Stimulated activated naive CD8-positive, alpha-beta T cell treated with anti-CD3 and anti-CD28 coated beads, Interleukin-15, amount 100 ng/mL, for 72 hours (primary cell): ENCODE measurements at regions not wholly inside any gene's neighbourhood (a gene's known extent, or its start where the extent isn't known, plus 50 kb on each side); places are given as distances from the start of the nearest gene placed in this dataset.
"Not testable (repeated sequence)": the region's sequence is repeated elsewhere in the genome, so short reads cannot be mapped to it uniquely, and the experiment has no call there.

Experiments
- ATAC-seq: fragments of 150-1000 bp; cut with Tn5 transposase; 2 replicates; pipeline ENCODE4 v1.10.0; 2021; ENCODE audit warnings: mild to moderate bottlenecking, moderate library complexity
- DNase-seq, 2 donors: peaks; one replicate each; pipeline ENCODE4 v3.0.0; 2021 to 2022
- H3K27ac Mint-ChIP-seq, 2 donors: one replicate each; pipeline ENCODE4 v1.8.0; 2022; ENCODE audit warnings: mild to moderate bottlenecking in 2 of 2, mixed read lengths in 2 of 2, moderate library complexity in 2 of 2
- H3K27me3 Mint-ChIP-seq: one replicate; pipeline ENCODE4 v1.8.0; 2022; ENCODE audit warnings: mixed read lengths
- H3K4me1 Mint-ChIP-seq: one replicate; pipeline ENCODE4 v1.8.0; 2022; ENCODE audit warnings: mild to moderate bottlenecking, mixed read lengths
- H3K4me3 Mint-ChIP-seq, 2 donors: one replicate each; pipeline ENCODE4 v1.8.0; 2022; ENCODE audit warnings: mild to moderate bottlenecking in 2 of 2, mixed read lengths in 2 of 2, moderate library complexity in 1 of 2
- H3K9me3 Mint-ChIP-seq, 2 donors: one replicate each; pipeline ENCODE4 v1.8.0; 2022; ENCODE audit warnings: mixed read lengths in 2 of 2

GRCh38 chr22:22734395-22735272 lies 90.2 kb downstream of the GGTLC2 start:
- H3K27ac Mint-ChIP-seq, result peak overlapping the region; percentile 17 to 79
- ATAC-seq, H3K4me3 Mint-ChIP-seq, H3K4me1 Mint-ChIP-seq, H3K9me3 Mint-ChIP-seq, DNase-seq: not testable (repeated sequence)
- H3K27me3 Mint-ChIP-seq, result peaks cover 33% of the 10 kb centered on the region

GRCh38 chr22:22735276-22735675 lies 90.9 kb downstream of the GGTLC2 start:
- not testable (repeated sequence) for H3K4me3 Mint-ChIP-seq, H3K4me1 Mint-ChIP-seq, ATAC-seq, DNase-seq, H3K27ac Mint-ChIP-seq, H3K9me3 Mint-ChIP-seq
- peaks cover 33% of the 10 kb centered on the region for H3K27me3 Mint-ChIP-seq

GRCh38 chr22:22735695-22736611 lies 91.5 kb downstream of the GGTLC2 start:
- Mint-ChIP-seq H3K9me3 (no peaks in the 10 kb centered on the region), H3K4me1 (no peaks in the 10 kb centered on the region), H3K27ac (no peak overlapping the region), H3K27me3 (peaks cover 38% of the 10 kb centered on the region), H3K4me3 (no peak overlapping the region)
- ATAC-seq (no peak), DNase-seq (no peak)

- DNase-seq (no peak), ATAC-seq (no peak)
- H3K4me1 Mint-ChIP-seq, result no peaks in the 10 kb centered on the region
- no peak overlapping the region for H3K4me3 Mint-ChIP-seq
- no peak overlapping the region for H3K27ac Mint-ChIP-seq
- H3K9me3 Mint-ChIP-seq, result no peaks in the 10 kb centered on the region
- H3K27me3 Mint-ChIP-seq, result peaks cover 48% of the 10 kb centered on the region
These were observed 93.2 kb downstream of the GGTLC2 start for GRCh38 chr22:22737590-22737989.

- DNase-seq, result no peak
- Mint-ChIP-seq H3K27ac (no peak overlapping the region), H3K4me3 (no peak overlapping the region), H3K27me3 (peaks cover 59% of the 10 kb centered on the region), H3K9me3 (no peaks in the 10 kb centered on the region), H3K4me1 (no peaks in the 10 kb centered on the region)
- no peak for ATAC-seq
These were observed 94.7 kb downstream of the GGTLC2 start for GRCh38 chr22:22738959-22739585.

GRCh38 chr22:22740560-22741276 lies 96.3 kb downstream of the GGTLC2 start:
- no peak overlapping the region for H3K4me3 Mint-ChIP-seq
- H3K27ac Mint-ChIP-seq, result no peak overlapping the region
- H3K27me3 Mint-ChIP-seq, result peaks cover 53% of the 10 kb centered on the region
- ATAC-seq, result no peak
- H3K4me1 Mint-ChIP-seq, result no peaks in the 10 kb centered on the region
- DNase-seq, result no peak
- no peaks in the 10 kb centered on the region for H3K9me3 Mint-ChIP-seq

GRCh38 chr22:22741843-22742242 lies 97.4 kb downstream of the GGTLC2 start:
- peaks cover 53% of the 10 kb centered on the region for H3K27me3 Mint-ChIP-seq

GRCh38 chr22:22742641-22743040 lies 98.2 kb downstream of the GGTLC2 start:
- no peak for DNase-seq
- no peak overlapping the region for H3K27ac Mint-ChIP-seq
- no peaks in the 10 kb centered on the region for H3K4me1 Mint-ChIP-seq
- no peaks in the 10 kb centered on the region for H3K9me3 Mint-ChIP-seq
- no peak for ATAC-seq
- H3K27me3 Mint-ChIP-seq, result peaks cover 47% of the 10 kb centered on the region
- no peak overlapping the region for H3K4me3 Mint-ChIP-seq

More at GRCh38 chr22:22741843-22742242, 97.4 kb downstream of the GGTLC2 start:
- Mint-ChIP-seq H3K4me3 (no peak overlapping the region), H3K4me1 (no peaks in the 10 kb centered on the region), H3K9me3 (no peaks in the 10 kb centered on the region), H3K27ac (no peak overlapping the region)
- DNase-seq (no peak), ATAC-seq (no peak)

- ATAC-seq (no peak), DNase-seq (no peak)
- Mint-ChIP-seq H3K27me3 (peaks cover 45% of the 10 kb centered on the region), H3K27ac (no peak overlapping the region), H3K4me1 (no peaks in the 10 kb centered on the region), H3K9me3 (no peaks in the 10 kb centered on the region), H3K4me3 (no peak overlapping the region)
These were observed 98.8 kb downstream of the GGTLC2 start for GRCh38 chr22:22743128-22743760.

GRCh38 chr22:22744412-22745224 lies 100.2 kb downstream of the GGTLC2 start:
- ATAC-seq (no peak), DNase-seq (no peak)
- no peak overlapping the region for H3K4me3 Mint-ChIP-seq
- peaks cover 35% of the 10 kb centered on the region for H3K27me3 Mint-ChIP-seq
- no peaks in the 10 kb centered on the region for H3K4me1 Mint-ChIP-seq
- H3K9me3 Mint-ChIP-seq, result no peaks in the 10 kb centered on the region
- no peak overlapping the region for H3K27ac Mint-ChIP-seq

GRCh38 chr22:22745225-22746060 lies 101.0 kb downstream of the GGTLC2 start:
- H3K27me3 Mint-ChIP-seq, result peaks cover 27% of the 10 kb centered on the region
- H3K4me3 Mint-ChIP-seq, result no peak overlapping the region
- DNase-seq (peak; percentile 20 to 38), ATAC-seq (peak; percentile 74)
- no peak overlapping the region for H3K27ac Mint-ChIP-seq
- no peaks in the 10 kb centered on the region for H3K9me3 Mint-ChIP-seq
- H3K4me1 Mint-ChIP-seq, result no peaks in the 10 kb centered on the region

GRCh38 chr22:22746061-22746962 lies 101.9 kb downstream of the GGTLC2 start:
- Mint-ChIP-seq H3K4me3 (no peak overlapping the region), H3K27me3 (peaks cover 21% of the 10 kb centered on the region), H3K27ac (no peak overlapping the region), H3K4me1 (no peaks in the 10 kb centered on the region), H3K9me3 (no peaks in the 10 kb centered on the region)
- ATAC-seq (peak; percentile 12), DNase-seq (no peak)
